ENCODE measurements at regions not wholly inside any gene's neighbourhood (a gene's known extent, or its start where the extent isn't known, plus 50 kb on each side); places are given as distances from the start of the nearest gene placed in this dataset.

DNA sequence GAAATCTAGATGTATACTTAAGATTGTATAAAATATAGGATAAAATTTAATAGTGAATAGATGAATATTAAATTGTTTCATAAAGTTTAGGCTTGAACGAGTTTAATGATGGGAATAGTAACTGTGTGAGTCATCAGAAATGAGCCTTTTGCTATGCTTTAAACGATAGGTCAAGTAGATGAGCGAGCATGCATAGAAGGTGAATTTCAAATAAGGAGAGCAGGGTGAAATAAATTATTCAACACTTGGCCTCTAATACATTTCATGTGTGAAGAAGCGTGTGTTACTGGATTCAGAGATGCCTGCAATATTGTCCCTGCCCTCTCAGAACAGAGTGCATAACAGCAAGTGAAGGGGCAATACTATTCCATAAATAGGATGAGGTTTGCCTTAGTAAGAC, 74.4 kb upstream of the EYA4 start:
- Histone ChIP-seq H3K4me2 (ENCODE audit: low read depth, low read length) (no peak overlapping the region), H3F3A (ENCODE audit: insufficient read depth, low read length) (no peaks in the 10 kb centered on the region), H3K79me2 (ENCODE audit: low read length) (no peaks in the 10 kb centered on the region), H2AFZ (ENCODE audit: low read length) (no peak overlapping the region), H3K9me3 (replicated peaks; ENCODE audit: insufficient read depth, low read length) (no peaks in the 10 kb centered on the region), H3K9me2 (replicated peaks; ENCODE audit: insufficient read depth, low read length) (no peaks in the 10 kb centered on the region), H4K20me1 (ENCODE audit: insufficient read depth, low read length) (no peaks in the 10 kb centered on the region), H3K4me1 (ENCODE audit: low read length) (no peaks in the 10 kb centered on the region), H3K36me3 (replicated peaks; ENCODE audit: insufficient read depth, low read length) (no peaks in the 10 kb centered on the region), H3K9ac (ENCODE audit: low read length) (no peak overlapping the region), H3K27me3 (replicated peaks; ENCODE audit: insufficient read depth, low read length) (no peaks in the 10 kb centered on the region), H3K27ac (ENCODE audit: low read length) (no peak overlapping the region), H3K4me3 (ENCODE audit: low read length) (no peak overlapping the region)
- DNase-seq: no peak
- no peak for TF ChIP-seq EZH2phosphoT487 (IDR thresholded peaks at IDR 0.05; ENCODE audit: low read length)
- TF ChIP-seq EZH2 (optimal IDR thresholded peaks at IDR 0.05; ENCODE audit: low read depth, low read length): no peak
- TF ChIP-seq, protein P1, sequence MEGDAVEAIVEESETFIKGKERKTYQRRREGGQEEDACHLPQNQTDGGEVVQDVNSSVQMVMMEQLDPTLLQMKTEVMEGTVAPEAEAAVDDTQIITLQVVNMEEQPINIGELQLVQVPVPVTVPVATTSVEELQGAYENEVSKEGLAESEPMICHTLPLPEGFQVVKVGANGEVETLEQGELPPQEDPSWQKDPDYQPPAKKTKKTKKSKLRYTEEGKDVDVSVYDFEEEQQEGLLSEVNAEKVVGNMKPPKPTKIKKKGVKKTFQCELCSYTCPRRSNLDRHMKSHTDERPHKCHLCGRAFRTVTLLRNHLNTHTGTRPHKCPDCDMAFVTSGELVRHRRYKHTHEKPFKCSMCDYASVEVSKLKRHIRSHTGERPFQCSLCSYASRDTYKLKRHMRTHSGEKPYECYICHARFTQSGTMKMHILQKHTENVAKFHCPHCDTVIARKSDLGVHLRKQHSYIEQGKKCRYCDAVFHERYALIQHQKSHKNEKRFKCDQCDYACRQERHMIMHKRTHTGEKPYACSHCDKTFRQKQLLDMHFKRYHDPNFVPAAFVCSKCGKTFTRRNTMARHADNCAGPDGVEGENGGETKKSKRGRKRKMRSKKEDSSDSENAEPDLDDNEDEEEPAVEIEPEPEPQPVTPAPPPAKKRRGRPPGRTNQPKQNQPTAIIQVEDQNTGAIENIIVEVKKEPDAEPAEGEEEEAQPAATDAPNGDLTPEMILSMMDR (IDR thresholded peaks at IDR 0.05; ENCODE audit: low read length): no peak

DNA sequence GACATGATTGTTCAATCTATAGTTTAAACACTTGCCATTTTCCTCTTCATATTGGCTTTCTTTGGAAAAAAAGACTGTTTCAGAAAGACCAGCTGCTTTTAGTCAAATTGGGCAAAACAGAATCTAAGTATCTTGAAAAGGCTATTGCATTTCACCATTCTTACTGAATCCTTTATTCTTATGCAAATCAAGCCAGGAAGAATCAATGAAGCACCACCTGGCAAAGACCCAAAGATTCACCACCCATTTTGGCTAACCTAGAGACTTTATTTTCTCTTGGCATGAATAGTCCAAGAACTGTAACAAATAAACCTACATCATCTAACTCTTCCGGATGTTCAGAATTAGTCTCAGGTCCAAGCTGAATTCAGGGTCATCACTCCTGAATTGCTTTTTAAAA, 71.3 kb upstream of the EYA4 start:
- Histone ChIP-seq H3K4me2 (ENCODE audit: low read depth, low read length) (no peak overlapping the region), H3K79me2 (ENCODE audit: low read length) (no peaks in the 10 kb centered on the region), H2AFZ (ENCODE audit: low read length) (no peak overlapping the region), H3K9ac (ENCODE audit: low read length) (no peak overlapping the region), H3K9me2 (replicated peaks; ENCODE audit: insufficient read depth, low read length) (no peaks in the 10 kb centered on the region), H4K20me1 (ENCODE audit: insufficient read depth, low read length) (no peaks in the 10 kb centered on the region), H3K36me3 (replicated peaks; ENCODE audit: insufficient read depth, low read length) (no peaks in the 10 kb centered on the region), H3F3A (ENCODE audit: insufficient read depth, low read length) (no peaks in the 10 kb centered on the region), H3K4me1 (ENCODE audit: low read length) (no peaks in the 10 kb centered on the region), H3K27ac (ENCODE audit: low read length) (no peak overlapping the region), H3K4me3 (ENCODE audit: low read length) (no peak overlapping the region), H3K9me3 (replicated peaks; ENCODE audit: insufficient read depth, low read length) (no peaks in the 10 kb centered on the region), H3K27me3 (replicated peaks; ENCODE audit: insufficient read depth, low read length) (no peaks in the 10 kb centered on the region)
- TF ChIP-seq EZH2phosphoT487 (IDR thresholded peaks at IDR 0.05; ENCODE audit: low read length) (no peak), EZH2 (optimal IDR thresholded peaks at IDR 0.05; ENCODE audit: low read depth, low read length) (no peak)
- TF ChIP-seq, protein P1 (IDR thresholded peaks at IDR 0.05; ENCODE audit: low read length): no peak
- no peak for DNase-seq

- no peak overlapping the region for H3K4me2 ChIP-seq (ENCODE audit: low read depth, low read length)
- no peaks in the 10 kb centered on the region for H3K36me3 ChIP-seq (replicated peaks; ENCODE audit: insufficient read depth, low read length)
- no peak overlapping the region for H3K27ac ChIP-seq (ENCODE audit: low read length)
- H3K4me1 ChIP-seq (ENCODE audit: low read length): no peaks in the 10 kb centered on the region
- no peaks in the 10 kb centered on the region for H3K9me3 ChIP-seq (replicated peaks; ENCODE audit: insufficient read depth, low read length)
- H3K79me2 ChIP-seq (ENCODE audit: low read length): no peaks in the 10 kb centered on the region
- no peaks in the 10 kb centered on the region for H3F3A ChIP-seq (ENCODE audit: insufficient read depth, low read length)
- no peak overlapping the region for H3K9ac ChIP-seq (ENCODE audit: low read length)
- no peak overlapping the region for H2AFZ ChIP-seq (ENCODE audit: low read length)
- H3K27me3 ChIP-seq (replicated peaks; ENCODE audit: insufficient read depth, low read length): no peaks in the 10 kb centered on the region
- TF ChIP-seq EZH2phosphoT487 (IDR thresholded peaks at IDR 0.05; ENCODE audit: low read length) (no peak), EZH2 (optimal IDR thresholded peaks at IDR 0.05; ENCODE audit: low read depth, low read length) (no peak)
- TF ChIP-seq, protein P1 (IDR thresholded peaks at IDR 0.05; ENCODE audit: low read length): no peak
- H4K20me1 ChIP-seq (ENCODE audit: insufficient read depth, low read length): no peaks in the 10 kb centered on the region
- DNase-seq: no peak
- H3K9me2 ChIP-seq (replicated peaks; ENCODE audit: insufficient read depth, low read length): no peaks in the 10 kb centered on the region
- H3K4me3 ChIP-seq (ENCODE audit: low read length): no peak overlapping the region
Measured at GRCh38 chr6:133170602-133171001, 70.6 kb upstream of the EYA4 start.
